Spleen (tissue), 11 donors: ENCODE measurements at regions not wholly inside any gene's neighbourhood (a gene's known extent, or its start where the extent isn't known, plus 50 kb on each side); places are given as distances from the start of the nearest gene placed in this dataset.

Experiments
- DNase-seq: peaks from one replicate; pipeline ENCODE4 v3.0.0-alpha.2; 2020
- H3K27ac ChIP-seq, 8 donors: fragments of 200-600 bp; sonication (generic) in 7 of 8; 1 replicate in 4 of 8; 2 replicates in 4 of 8; pipeline versions ENCODE4 v1.5.0 to v1.8.0; 2016 to 2021; ENCODE audit warnings: inconsistent platforms in 4 of 8, mild to moderate bottlenecking in 4 of 8, moderate library complexity in 1 of 8
- H3K27me3 ChIP-seq, 7 donors: fragments of 200-600 bp; sonication (generic) in 6 of 7; replicated peaks in 1 of 7; 1 replicate in 4 of 7; 2 replicates in 3 of 7; pipeline versions ENCODE4 v1.5.0 to v1.8.0; 2016 to 2021; ENCODE audit warnings: inconsistent platforms in 3 of 7, mild to moderate bottlenecking in 1 of 7
- H3K36me3 ChIP-seq, 6 donors: fragments of 200-600 bp; sonication (generic) in 5 of 6; 1 replicate in 4 of 6; 2 replicates in 2 of 6; pipeline versions ENCODE4 v1.5.0 to v1.8.0; 2016 to 2021; ENCODE audit warnings: inconsistent platforms in 2 of 6
- H3K4me1 ChIP-seq, 6 donors: fragments of 200-600 bp; sonication (generic) in 5 of 6; 1 replicate in 3 of 6; 2 replicates in 3 of 6; pipeline versions ENCODE4 v1.5.0 to v1.8.0; 2016 to 2021; ENCODE audit warnings: inconsistent platforms in 3 of 6
- H3K4me3 ChIP-seq, 8 donors: fragments of 200-600 bp; sonication (generic) in 7 of 8; 1 replicate in 4 of 8; 2 replicates in 4 of 8; pipeline versions ENCODE4 v1.5.0 to v1.8.0; 2016 to 2021; ENCODE audit warnings: inconsistent platforms in 4 of 8, mild to moderate bottlenecking in 4 of 8, moderate library complexity in 2 of 8
- H3K9me3 ChIP-seq, 8 donors: fragments of 200-600 bp; sonication (generic) in 7 of 8; 1 replicate in 4 of 8; 2 replicates in 4 of 8; pipeline versions ENCODE4 v1.5.0 to v1.8.0; 2016 to 2021; ENCODE audit warnings: inconsistent platforms in 4 of 8
- CTCF ChIP-seq, 11 experiments: fragments of 200-600 bp in 7 of 11; fragments of 450-650 bp in 4 of 11; sonication (generic) in 4 of 11; IDR thresholded peaks in 8 of 11; conservative IDR thresholded peaks in 3 of 11; 1 replicate in 7 of 11; 2 replicates in 4 of 11; pipeline versions ENCODE4 v1.4.0 to v1.8.0; 2016 to 2021; ENCODE audit warnings: antibody characterized with exemption in 11 of 11, inconsistent platforms in 4 of 11, mild to moderate bottlenecking in 1 of 11
- POLR2A ChIP-seq, 3 donors: fragments of 450-650 bp; IDR thresholded peaks; one replicate each; pipeline ENCODE4 v1.5.1; 2017; ENCODE audit warnings: antibody characterized with exemption in 3 of 3, mild to moderate bottlenecking in 1 of 3
- POLR2AphosphoS5 ChIP-seq, 3 donors: sonication (generic); formaldehyde crosslinking; IDR thresholded peaks; one replicate each; pipeline ENCODE4 v1.5.1; 2017; ENCODE audit warnings: antibody characterized with exemption in 3 of 3
- WGBS, 5 donors: extraction: QIAGEN DNeasy Blood & Tissue Kit in 3 of 5; methylation state at CpG; one replicate each; pipeline versions ENCODE4 v1.1.5 to v1.1.7; 2013 to 2018; 5-methylcytosine and 5-hydroxymethylcytosine counted together
- intact Hi-C: fragments of 100-400 bp; cut with DNase I; formaldehyde crosslinking; loops from one replicate; pipeline ENCODE4 v1.15.0; 2023; ENCODE audit warnings: low total_unique reads
- donor health status: healthy with polysubstance abuse.
- donor health status: DM: no; HTN: no; CAD: no; lungs with moderate emphysema.
- donor health status: DM: no; HTN: no; CAD: no.
- donor health status: Bipolar disorder and iron deficiency.
- donor health status: healthy.
- donor health status: DM: no; HTN: no; CAD: no.
- donor health status: DM: yes; HTN: yes; CAD: no.

- DNase-seq, result no peak
Measured at GRCh38 chr2:176805345-176805744, 407.2 kb upstream of the HNRNPA3 start.

GRCh38 chr2:176812246-176812775 is 400.3 kb upstream of the HNRNPA3 start:
- no peak for DNase-seq
- Histone ChIP-seq H3K36me3 (no peaks in the 10 kb centered on the region), H3K27me3 (no peaks in the 10 kb centered on the region), H3K4me3 (no peak overlapping the region), H3K9me3 (no peaks in the 10 kb centered on the region), H3K27ac (peak overlapping the region in 2 of 8 donors; percentile 27 to 48), H3K4me1 (peaks cover 0 to 24% (median 9%) of the 10 kb centered on the region in 6 donors)
- TF ChIP-seq CTCF (IDR thresholded peaks at IDR 0.05 in 8 of 11, conservative IDR thresholded peaks at IDR 0.05 in 3 of 11) (no peak), POLR2A (IDR thresholded peaks at IDR 0.05) (no peak), POLR2AphosphoS5 (IDR thresholded peaks at IDR 0.05) (no peak)
- WGBS, 5 donors, result 57 to 67% (median 64%) methylated on average over 5 of the region's 5 CpGs
- intact Hi-C loops, result loop anchor here (10.0 kb wide), 2 partner anchors 332 to 698 kb away; partner anchors contain the start of gene HOXD10

More at GRCh38 chr2:176805345-176805744, 407.2 kb upstream of the HNRNPA3 start:
- Histone ChIP-seq H3K27ac (no peak overlapping the region), H3K4me1 (no peaks in the 10 kb centered on the region), H3K4me3 (no peak overlapping the region), H3K27me3 (no peaks in the 10 kb centered on the region), H3K9me3 (no peaks in the 10 kb centered on the region), H3K36me3 (no peaks in the 10 kb centered on the region)
- intact Hi-C loops, result no loop called here
- no peak for TF ChIP-seq CTCF (IDR thresholded peaks at IDR 0.05 in 8 of 11, conservative IDR thresholded peaks at IDR 0.05 in 3 of 11)
- TF ChIP-seq POLR2AphosphoS5 (IDR thresholded peaks at IDR 0.05), result no peak
- TF ChIP-seq POLR2A (IDR thresholded peaks at IDR 0.05), result no peak

DNA sequence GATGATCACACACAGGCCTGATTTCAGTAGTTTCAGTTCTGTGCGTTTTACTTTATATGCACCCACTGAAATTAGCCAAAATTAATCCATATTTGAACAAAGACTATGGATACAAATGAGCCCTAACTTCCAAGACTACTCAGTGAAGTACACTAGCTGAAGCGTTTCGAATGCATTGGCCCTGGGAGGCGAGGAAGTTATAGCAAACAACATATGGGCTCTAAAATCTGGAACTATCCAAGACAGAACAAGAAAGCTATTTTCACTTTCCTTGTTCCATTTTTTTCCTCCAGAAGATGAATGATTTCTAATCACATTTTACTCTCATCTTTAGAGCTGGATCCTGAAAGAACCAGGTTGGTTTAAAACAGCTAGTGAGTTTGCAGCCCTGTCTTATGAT is 399.4 kb upstream of the HNRNPA3 start:
- DNase-seq, result no peak
- Histone ChIP-seq H3K36me3 (no peaks in the 10 kb centered on the region), H3K27me3 (no peaks in the 10 kb centered on the region), H3K4me1 (peaks cover 0 to 24% (median 9%) of the 10 kb centered on the region in 6 donors), H3K27ac (peak overlapping the region in 3 of 8 donors; percentile 11 to 48 (median 13)), H3K9me3 (no peaks in the 10 kb centered on the region), H3K4me3 (no peak overlapping the region)
- intact Hi-C loops, result loop anchor here (10.0 kb wide), 2 partner anchors 332 to 698 kb away; partner anchors contain the start of gene HOXD10
- WGBS, 5 donors, result 88 to 97% (median 91%) methylated on average over 4 of the region's 4 CpGs
- TF ChIP-seq POLR2AphosphoS5 (IDR thresholded peaks at IDR 0.05), result no peak

DNA sequence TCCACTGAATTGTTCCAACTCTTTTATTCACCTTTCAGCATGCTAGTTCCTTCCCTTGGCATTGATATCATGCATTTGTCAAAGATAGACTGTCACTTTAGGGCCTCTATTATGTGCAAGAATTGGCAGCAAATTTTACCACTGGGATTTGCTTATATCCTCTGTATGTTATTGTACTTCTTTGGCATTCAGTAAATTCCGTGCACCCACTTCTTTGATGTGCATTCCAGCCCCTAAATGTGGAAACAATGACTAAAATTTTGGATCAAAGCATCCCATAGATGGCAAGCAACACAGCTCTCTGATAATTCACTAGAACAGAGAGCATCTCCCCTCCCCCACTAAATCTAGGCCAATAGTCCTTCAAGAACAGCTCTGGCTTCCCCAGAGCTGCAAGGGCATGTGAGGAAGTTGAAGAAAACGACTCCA is 399.0 kb upstream of the HNRNPA3 start:
- Histone ChIP-seq H3K9me3 (no peaks in the 10 kb centered on the region), H3K4me1 (peaks cover 0 to 24% (median 9%) of the 10 kb centered on the region in 6 donors), H3K27me3 (no peaks in the 10 kb centered on the region), H3K27ac (peak overlapping the region in 3 of 8 donors; percentile 11 to 48 (median 13)), H3K36me3 (no peaks in the 10 kb centered on the region), H3K4me3 (no peak overlapping the region)
- intact Hi-C loops, result loop anchor here (10.0 kb wide), 2 partner anchors 331 to 699 kb away; partner anchors contain the start of gene HOXD10
- DNase-seq, result no peak
- no peak for TF ChIP-seq POLR2A (IDR thresholded peaks at IDR 0.05)
- 55 to 64% (median 60%) methylated on average over 2 of the region's 2 CpGs for WGBS, 5 donors

DNA sequence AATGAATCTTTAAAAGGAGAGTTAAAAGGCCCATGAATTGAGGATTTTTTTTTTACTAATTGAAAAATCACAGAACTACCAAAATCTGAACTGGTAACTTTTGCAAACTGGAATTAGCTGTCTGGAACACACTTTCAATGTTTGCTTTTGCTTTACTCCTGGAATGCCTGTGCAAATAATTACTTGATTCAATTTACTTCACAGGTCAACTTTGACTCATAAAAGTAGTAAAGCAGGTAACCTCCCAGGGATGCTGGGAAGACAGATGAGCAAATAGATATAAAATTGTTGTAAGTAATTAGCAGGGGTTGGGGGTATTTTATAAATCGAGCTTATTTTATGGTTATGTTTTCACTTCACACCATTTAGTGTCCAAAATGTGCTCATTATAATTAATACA is 398.3 kb upstream of the HNRNPA3 start:
- WGBS, 5 donors, result 19 to 35% (median 23%) methylated on average over 1 of the region's 1 CpG
- peaks cover 0 to 24% (median 9%) of the 10 kb centered on the region in 6 donors for H3K4me1 ChIP-seq
- intact Hi-C loops, result loop anchor here (10.0 kb wide), 2 partner anchors 331 to 699 kb away; partner anchors contain the start of gene HOXD10
- no peaks in the 10 kb centered on the region for H3K27me3 ChIP-seq
- no peak overlapping the region for H3K27ac ChIP-seq
- no peak for DNase-seq
- no peaks in the 10 kb centered on the region for H3K9me3 ChIP-seq
- TF ChIP-seq POLR2A (IDR thresholded peaks at IDR 0.05), result no peak
- no peak for TF ChIP-seq CTCF (IDR thresholded peaks at IDR 0.05 in 8 of 11, conservative IDR thresholded peaks at IDR 0.05 in 3 of 11)
- no peak for TF ChIP-seq POLR2AphosphoS5 (IDR thresholded peaks at IDR 0.05)
- no peaks in the 10 kb centered on the region for H3K36me3 ChIP-seq
- peak overlapping the region in 1 of 8 donors; percentile 17 for H3K4me3 ChIP-seq
